ENCODE measurements at regions not wholly inside any gene's neighbourhood (a gene's known extent, or its start where the extent isn't known, plus 50 kb on each side); places are given as distances from the start of the nearest gene placed in this dataset.
"Not testable (repeated sequence)": the region's sequence is repeated elsewhere in the genome, so short reads cannot be mapped to it uniquely, and the experiment has no call there.

GRCh38 chr13:69234171-69234570 is 873.5 kb upstream of the ATXN8OS start:
- DNase-seq = no peak

- DNase-seq = no peak
Measured at GRCh38 chr13:69226427-69226826, 881.2 kb upstream of the ATXN8OS start.

DNA sequence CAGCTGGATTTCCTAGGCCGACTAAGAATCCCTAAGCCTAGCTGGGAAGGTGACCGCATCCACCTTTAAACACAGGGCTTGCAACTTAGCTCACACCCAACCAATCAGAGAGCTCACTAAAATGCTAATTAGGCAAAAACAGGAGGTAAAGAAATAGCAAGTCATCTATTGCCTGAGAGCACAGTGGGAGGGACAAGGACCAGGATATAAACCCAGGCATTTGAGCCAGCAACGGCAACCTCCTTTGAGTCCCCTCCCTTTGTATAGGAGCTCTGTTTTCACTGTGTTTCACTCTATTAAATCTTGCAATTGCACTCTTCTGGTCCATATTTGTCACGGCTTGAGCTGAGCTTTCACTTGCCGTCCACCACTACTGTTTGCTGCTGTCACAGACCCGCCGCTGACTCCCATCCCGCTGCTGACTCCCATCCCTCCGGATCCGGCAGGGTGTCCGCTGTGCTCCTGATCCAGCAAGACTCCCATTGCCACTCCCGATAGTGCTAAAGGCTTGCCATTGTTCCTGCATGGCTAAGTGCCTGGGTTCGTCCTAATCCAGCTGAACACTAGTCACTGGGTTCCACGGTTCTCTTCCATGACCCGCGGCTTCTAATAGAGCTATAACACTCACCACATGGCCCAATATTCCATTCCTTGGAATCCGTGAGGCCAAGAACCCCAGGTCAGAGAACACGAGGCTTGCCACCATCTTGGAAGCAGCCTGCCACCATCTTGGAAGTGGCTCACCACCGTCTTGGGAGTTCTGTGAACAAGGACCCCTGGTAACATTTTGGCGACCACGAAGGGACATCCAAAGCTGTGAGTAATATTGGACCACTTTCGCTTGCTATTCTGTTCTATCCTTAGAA is 885.8 kb upstream of the ATXN8OS start:
- not testable (repeated sequence) for DNase-seq

GRCh38 chr13:69213396-69213795 is 894.2 kb upstream of the ATXN8OS start:
- no peak for DNase-seq

- DNase-seq = no peak
Measured at GRCh38 chr13:69204620-69205019, 903.0 kb upstream of the ATXN8OS start.

DNA sequence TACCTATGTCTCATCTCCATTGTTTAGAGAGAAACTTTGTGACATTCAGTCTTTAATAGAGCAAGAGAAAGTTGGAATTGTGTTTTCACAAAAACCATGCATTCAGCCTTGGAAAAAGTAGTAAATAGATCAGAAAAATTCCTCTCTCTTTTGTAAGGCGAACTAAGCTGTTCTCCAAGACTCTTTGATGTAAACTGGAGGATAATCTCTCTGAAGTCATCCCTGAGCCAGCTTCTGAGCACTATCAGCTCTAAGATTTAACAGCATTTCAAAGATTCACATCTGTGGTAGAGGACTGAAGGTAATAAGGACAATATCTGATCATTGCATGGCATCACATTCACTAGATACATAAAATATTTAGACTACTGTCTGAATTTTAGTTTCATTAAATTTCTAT is 904.6 kb upstream of the ATXN8OS start:
- no peak for DNase-seq

DNA sequence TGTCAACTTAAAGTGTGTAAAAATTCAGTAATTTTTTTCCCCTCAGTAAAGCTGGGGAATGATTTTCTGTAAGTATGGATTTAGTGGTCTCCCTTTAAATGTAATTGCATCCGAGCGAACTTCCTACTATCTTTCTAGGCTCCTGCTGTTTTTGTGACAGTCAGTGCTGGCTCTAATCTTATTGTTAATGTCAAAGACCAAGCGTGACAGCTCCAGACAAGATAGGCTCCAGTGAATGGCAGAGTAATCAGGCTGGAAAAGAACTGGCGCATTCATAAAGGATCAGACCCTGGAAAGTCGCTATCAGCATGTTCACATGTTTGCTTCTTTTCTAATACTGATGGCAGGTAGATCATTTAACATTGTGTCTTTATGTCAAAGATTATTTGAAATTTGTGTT is 908.0 kb upstream of the ATXN8OS start:
- no peak for DNase-seq

DNA sequence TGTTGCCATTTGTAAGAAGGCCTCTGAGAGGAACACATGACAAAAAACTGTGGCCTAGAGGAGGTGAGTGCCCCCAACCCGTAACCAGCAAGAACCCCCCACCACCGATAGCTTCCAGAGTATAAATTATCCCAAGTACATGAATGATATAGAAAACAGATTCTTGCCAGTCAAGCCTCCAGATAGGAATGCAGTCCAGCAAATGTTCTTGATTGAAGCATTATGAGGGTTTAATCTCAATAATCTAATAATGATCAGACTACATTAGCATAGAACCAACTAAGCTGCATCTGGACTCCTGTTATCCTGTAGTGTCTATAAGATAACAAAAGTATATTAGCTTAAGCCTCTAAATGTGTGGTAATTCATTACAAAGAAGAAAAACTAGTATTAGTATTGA is 908.9 kb upstream of the ATXN8OS start:
- no peak for DNase-seq

DNA sequence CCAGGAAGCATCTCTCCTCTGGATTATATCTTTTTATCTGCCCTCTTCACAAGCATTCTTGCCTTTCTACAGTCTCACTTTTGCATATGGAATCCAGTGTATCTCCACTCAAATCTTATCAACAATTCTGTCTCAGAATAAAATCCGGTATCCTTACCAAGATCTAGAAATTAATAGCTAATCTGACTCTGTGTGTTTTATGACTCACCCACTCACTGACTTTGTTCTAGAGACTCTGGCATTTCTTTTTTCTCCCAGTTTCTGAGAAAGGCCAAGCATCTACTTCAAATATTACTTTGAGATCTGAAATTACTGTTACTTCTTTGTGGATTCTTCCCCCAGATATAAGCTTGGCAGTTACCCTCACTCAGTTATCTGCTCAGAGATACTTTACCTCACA is 913.5 kb upstream of the ATXN8OS start:
- DNase-seq = no peak

DNA sequence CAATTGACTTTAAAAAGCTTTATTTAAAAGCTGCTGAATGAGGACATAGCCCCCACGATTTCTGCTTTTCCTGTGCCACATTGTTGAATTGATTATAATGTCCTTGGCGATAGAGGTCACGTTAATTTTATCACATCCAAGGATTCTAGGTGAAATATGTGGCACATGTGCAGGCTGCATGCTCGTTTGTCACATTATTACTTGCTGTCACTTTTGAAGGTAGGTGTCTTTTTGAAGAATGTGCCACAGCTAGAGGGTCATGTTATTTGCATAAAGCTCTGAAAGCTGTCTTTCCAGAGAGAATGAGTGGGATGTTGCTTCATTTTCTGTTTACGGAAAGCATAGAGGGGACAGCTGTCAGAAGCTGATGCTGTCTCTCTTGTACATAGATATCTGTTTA is 927.6 kb upstream of the ATXN8OS start:
- no peak for DNase-seq

- DNase-seq = no peak
Measured at GRCh38 chr13:69178000-69178399, 929.6 kb upstream of the ATXN8OS start.

DNA sequence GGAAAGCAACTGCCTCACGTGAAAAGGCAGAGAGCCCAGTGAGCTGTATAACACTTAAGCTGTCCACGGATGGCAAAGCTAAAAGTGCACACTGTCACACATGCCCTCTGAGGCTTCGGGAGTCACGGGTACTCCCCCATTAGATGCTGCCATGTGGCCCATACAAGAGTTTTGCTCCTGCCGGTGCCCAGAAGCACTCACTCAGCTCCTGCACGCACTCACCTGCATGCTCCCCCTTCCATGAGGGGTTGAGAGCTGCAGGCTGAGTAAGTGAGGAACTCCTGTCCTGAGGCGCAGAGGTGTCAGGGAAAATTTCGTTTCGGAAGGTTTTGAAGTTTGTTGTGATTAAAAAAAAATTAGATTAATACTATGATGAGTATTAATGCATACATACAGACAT is 939.2 kb upstream of the ATXN8OS start:
- DNase-seq = no peak

DNA sequence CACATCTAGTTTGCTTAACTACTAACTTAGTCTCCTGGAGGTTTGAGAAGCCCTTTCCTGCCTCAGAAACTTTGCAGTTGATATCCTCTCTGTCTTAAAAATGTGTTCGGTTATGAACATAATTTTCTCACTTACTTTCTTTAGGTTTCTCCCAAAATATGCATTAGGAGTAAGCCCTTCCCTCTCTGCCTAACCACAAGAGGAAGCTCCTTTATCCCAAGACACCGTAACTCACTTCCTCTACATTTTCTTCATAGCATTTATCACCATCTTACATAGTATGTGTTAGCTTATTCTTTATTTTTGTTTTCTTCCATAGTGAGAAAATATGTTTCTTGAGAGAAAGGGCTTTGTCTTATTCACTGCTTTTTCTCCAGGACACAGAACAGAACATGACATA is 952.5 kb upstream of the ATXN8OS start:
- DNase-seq = no peak

GRCh38 chr13:69142101-69142500 is 965.5 kb upstream of the ATXN8OS start:
- DNase-seq = no peak

- DNase-seq = no peak
Measured at GRCh38 chr13:69124996-69125395, 982.6 kb upstream of the ATXN8OS start.

GRCh38 chr13:69109891-69110525 is 997.6 kb upstream of the ATXN8OS start:
- no peak for DNase-seq

- no peak for DNase-seq
Measured at GRCh38 chr13:69108486-69108885, 999.1 kb upstream of the ATXN8OS start.

DNA sequence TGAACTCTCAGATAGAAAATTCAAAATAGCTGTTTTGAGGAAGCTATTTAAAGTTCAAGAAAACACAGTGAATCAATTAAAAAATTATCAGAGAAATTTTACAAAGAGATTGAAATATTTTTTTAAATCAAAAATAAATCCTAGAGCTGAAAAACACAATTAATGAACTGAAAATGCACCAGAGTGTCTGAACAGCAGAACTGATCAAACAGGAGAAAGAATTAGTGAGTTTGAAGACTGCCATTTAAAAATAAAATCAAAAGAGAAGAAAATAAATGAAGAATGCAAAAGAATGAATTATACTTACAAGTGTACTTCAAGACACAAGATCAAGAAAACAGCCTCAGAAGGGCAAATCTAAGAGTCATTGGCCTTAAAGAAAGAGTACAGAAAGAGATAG is 1000.2 kb upstream of the ATXN8OS start:
- DNase-seq = no peak

- DNase-seq = no peak
Measured at GRCh38 chr13:69101841-69102240, 1005.8 kb upstream of the ATXN8OS start.

DNA sequence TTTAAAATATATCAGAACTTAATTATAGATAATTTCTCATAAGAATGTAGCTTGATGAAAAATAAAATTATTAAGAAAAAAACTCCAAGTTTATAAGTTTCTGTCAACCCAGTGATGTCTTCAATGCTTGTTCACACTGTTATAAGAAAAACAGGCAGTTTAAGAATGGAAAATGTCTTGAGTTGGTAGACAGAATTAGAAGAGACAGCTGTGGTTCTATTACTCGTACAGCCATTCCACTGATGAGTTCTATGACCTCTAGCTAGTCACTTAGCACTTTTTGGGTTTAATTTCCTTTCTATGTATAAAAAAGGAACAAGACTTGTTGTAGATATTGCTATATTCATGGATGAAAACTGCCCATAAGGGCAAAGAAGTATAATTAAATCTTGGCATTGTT is 1013.1 kb upstream of the ATXN8OS start:
- DNase-seq = no peak

- no peak for DNase-seq
Measured at GRCh38 chr13:69092615-69093322, 1014.9 kb upstream of the ATXN8OS start.

DNA sequence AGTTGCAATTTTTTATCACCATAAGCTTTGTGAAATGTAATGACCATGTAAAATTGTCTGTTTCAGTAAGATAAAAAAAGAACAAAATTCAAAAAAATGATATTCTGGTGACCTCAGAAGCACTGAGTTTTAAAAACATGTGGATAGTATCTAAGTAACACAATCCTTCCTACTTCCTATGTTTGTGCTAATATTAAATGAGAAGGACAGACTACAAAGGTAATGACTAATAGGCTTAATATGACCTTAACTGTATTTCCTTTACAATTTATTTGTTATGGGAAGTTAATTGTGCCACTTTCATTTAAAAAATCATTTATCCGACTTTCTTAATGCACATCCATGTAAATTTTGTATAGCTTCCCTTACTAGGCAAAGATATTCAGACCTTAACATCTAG is 1030.4 kb upstream of the ATXN8OS start:
- DNase-seq = no peak

DNA sequence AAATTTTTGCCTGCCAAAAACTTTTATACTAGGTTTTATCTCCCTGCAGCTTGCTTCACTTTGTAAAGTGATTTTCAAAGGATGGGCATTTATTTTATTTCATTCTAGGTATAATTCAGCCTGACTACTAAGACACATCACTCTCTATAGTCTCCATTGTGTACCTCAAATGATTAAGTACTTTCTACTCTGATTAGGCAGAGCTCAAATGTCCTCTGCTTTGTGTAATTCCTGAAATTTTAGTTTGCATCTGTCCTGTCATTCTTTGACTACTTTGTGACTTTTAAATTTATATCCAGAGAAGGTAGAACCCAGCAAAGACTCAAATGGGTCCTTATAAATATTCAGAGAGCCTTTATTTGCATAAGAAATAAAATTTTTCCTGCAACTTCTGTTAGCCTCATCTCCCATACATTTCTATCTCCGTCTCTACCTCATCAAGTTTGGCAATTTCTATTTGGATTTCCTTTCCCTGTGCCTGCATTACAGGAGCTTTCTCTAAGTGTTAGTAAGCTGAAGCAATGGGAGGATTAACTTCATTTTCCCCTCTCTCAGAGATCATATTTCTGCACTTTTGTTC is 1038.0 kb upstream of the ATXN8OS start:
- no peak for DNase-seq

DNA sequence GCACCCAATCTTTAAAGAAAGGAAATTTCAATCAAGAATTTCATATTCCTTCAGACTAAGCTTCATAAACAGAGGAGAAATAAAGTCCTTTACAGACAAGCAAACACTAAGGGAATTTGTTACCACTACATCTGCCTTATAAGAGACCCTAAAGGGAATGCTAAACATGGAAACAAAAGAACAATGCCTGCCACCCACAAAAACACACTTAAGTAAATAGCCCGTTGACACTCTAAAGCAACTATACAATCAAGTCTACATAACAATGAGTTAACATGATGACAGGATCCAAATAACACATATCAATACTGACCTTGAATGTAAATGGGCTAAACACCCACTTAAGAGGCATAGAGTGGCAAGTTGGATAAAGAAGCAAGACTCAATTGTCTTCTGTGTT is 1056.9 kb upstream of the ATXN8OS start:
- no peak for DNase-seq

Measured in DMS79 (cell line).